Stimulated activated CD8-positive, alpha-beta memory T cell treated with anti-CD3 and anti-CD28 coated beads, Interleukin-15, amount 100 ng/mL, for 48 hours (primary cell): ENCODE measurements at regions not wholly inside any gene's neighbourhood (a gene's known extent, or its start where the extent isn't known, plus 50 kb on each side); places are given as distances from the start of the nearest gene placed in this dataset.
"Not testable (repeated sequence)": the region's sequence is repeated elsewhere in the genome, so short reads cannot be mapped to it uniquely, and the experiment has no call there.

ENCODE experiments used
- DNase-seq, 2 donors: peaks; one replicate each; pipeline ENCODE4 v3.0.0-alpha.2; 2020; ENCODE audit warnings: low read depth in 2 of 2

DNA sequence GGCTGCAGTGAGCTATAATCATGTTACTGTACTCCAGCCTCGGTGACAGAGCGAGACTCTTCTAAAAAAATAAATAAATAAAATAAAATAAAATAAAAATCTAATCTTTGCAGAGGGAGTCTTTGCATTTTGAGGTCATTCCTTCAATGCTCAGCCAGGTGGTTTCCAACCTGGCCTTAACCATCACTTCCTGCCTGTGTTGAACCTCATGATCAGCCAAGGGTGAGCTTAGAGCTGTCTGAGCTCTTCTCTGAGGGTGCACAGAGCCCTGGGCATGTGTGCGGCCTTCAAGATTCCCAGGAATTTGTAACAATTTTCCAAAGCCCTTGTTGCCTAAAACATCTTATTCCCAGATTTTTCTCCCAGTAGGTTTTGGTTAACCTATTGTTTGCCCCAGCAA, 94.3 kb downstream of the KCNJ12 start:
- not testable (repeated sequence) for DNase-seq

GRCh38 chr17:21470861-21471260, 94.7 kb downstream of the KCNJ12 start:
- DNase-seq, result no peak

- DNase-seq, result no peak
Measured at GRCh38 chr17:21474815-21475214, 98.7 kb downstream of the KCNJ12 start.

- DNase-seq, result no peak
Measured at GRCh38 chr17:21475571-21475970, 99.4 kb downstream of the KCNJ12 start.

- DNase-seq, result no peak
Measured at GRCh38 chr17:21476867-21477266, 100.7 kb downstream of the KCNJ12 start.

DNA sequence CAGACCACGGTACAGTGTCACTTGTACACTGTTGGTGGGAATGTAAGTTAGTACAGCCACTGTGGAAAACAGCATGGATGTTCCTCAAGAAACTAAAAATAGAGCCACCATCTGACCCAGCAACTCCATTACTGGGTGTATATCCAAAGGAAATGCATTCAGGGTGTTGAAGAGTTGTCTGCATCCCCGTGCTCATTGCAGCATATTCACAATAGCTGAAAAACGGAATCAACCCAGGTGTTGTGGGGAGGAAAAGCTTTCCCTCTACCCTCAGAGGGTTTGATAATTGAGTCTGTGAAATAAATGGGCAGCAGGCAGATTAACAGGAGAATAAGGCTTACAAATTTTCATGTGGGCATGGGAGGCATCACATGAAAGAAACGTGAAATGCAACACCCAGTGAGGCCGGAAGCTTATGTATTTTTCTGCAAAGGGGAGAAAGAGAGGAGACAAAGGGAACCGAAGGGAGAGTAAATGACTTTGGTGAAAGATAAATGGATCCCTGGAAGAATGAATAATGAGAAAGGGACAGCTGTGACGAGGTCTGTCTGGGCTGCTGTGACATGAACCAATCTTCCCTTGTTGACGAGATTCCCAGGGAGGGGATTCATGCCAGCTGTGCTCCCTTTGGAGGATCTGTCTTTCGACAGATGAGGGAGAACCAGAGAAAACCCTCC, 106.2 kb downstream of the KCNJ12 start:
- DNase-seq, result no peak

GRCh38 chr17:21488043-21488442, 111.9 kb downstream of the KCNJ12 start:
- DNase-seq, result not testable (repeated sequence)

DNA sequence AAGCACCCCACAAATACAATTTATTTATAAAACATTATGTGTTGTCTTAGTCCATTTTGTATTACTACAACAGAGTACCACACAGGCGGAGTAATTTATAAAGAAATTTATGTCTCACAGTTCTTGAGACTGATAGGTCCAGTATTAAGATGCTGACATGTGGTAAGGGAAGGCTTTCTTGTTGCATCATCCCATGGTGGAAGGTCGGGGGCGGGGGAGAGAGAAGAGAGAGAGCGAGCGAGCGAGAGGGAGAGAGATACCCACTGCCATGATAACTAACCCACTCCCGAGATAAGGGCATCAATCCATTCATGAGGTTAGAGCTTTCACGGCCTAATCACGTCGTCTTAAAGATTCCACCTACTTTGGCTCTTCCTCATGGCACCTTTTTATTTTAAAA, 117.8 kb downstream of the KCNJ12 start:
- DNase-seq, result no peak

- DNase-seq, result no peak
Measured at GRCh38 chr17:21495281-21495680, 119.1 kb downstream of the KCNJ12 start.

GRCh38 chr17:21500064-21500463, 123.9 kb downstream of the KCNJ12 start:
- no peak for DNase-seq

GRCh38 chr17:21501927-21502700, 126.0 kb downstream of the KCNJ12 start:
- not testable (repeated sequence) for DNase-seq

GRCh38 chr17:21505819-21506815, 130.0 kb downstream of the KCNJ12 start:
- no peak for DNase-seq

DNA sequence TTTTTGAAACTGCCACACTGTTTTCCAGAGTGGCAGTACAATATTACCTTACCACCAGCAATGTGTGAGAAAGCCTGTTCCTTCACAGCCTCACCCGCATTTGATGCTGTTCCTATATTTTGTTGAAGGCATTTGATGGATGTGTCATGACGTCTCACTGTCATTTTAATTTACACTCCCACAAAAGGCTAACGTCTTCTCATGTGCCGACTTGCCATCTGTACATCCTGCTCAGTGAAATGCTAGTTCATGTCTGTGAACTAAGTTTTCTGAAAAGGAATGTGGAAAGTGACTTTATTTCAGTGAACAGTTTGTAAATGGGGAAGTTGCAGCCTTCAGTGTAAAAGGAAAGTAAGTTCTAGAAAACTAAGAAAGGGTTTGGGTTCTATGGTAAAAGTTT, 131.6 kb downstream of the KCNJ12 start:
- not testable (repeated sequence) for DNase-seq

DNA sequence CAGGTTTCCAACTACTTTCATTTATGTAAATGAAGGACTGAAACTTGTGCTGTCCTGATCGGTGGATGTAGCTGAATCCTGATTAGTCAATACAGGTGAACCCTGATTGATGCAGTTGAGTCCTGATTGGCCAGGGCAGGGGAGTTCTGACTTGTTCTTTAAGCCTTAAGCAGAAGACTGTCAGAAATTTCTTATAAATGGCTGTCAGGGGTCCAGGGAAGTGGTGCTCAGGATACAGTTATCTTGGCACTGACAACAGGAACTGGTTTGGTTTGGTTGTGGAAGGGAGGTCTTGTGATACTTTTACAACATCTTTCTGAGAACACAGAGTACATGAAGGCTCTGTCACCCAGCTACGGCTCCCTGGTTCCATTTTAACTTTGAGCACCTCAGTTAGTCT, 132.1 kb downstream of the KCNJ12 start:
- no peak for DNase-seq

GRCh38 chr17:21509356-21509755, 133.2 kb downstream of the KCNJ12 start:
- not testable (repeated sequence) for DNase-seq

- DNase-seq, result no peak
Measured at GRCh38 chr17:21510686-21511362, 134.7 kb downstream of the KCNJ12 start.

GRCh38 chr17:21511363-21512195, 135.4 kb downstream of the KCNJ12 start:
- DNase-seq, result peak; percentile 48

GRCh38 chr17:21512307-21513011, 136.3 kb downstream of the KCNJ12 start:
- DNase-seq, result no peak

- peak; percentile 47 to 48 for DNase-seq
Measured at GRCh38 chr17:21513012-21513570, 136.9 kb downstream of the KCNJ12 start.

- DNase-seq, result not testable (repeated sequence)
Measured at GRCh38 chr17:21514567-21514966, 138.4 kb downstream of the KCNJ12 start.
